ENCODE measurements at regions not wholly inside any gene's neighbourhood (a gene's known extent, or its start where the extent isn't known, plus 50 kb on each side); places are given as distances from the start of the nearest gene placed in this dataset.

GRCh38 chr15:70222606-70223005 lies 124.9 kb upstream of the TLE3 start:
- no peak overlapping the region for H3K4me3 ChIP-seq (ENCODE audit: low read depth, poor library complexity, severe bottlenecking)
- 89 to 93% methylated on average over 2 of the region's 2 CpGs for WGBS, 2 donors

GRCh38 chr15:70220490-70221096 lies 122.9 kb upstream of the TLE3 start:
- TF ChIP-seq POLR2A (IDR thresholded peaks at IDR 0.05) = no peak
- TF ChIP-seq CTCF (IDR thresholded peaks at IDR 0.05) = no peak
- WGBS, 2 donors = 89 to 94% methylated on average over 6 of the region's 6 CpGs
- intact Hi-C loops (cut with DNase I; ENCODE audit: low total_unique reads) = no loop called here
- DNase-seq (ENCODE audit: low spot score in 2 of 2) = peak in 1 of 2 donors; percentile 13
- no peak overlapping the region for H3K4me3 ChIP-seq (ENCODE audit: low read depth, poor library complexity, severe bottlenecking)

More at GRCh38 chr15:70222606-70223005, 124.9 kb upstream of the TLE3 start:
- DNase-seq (ENCODE audit: low spot score in 2 of 2) = no peak
- intact Hi-C loops (cut with DNase I; ENCODE audit: low total_unique reads) = no loop called here
- TF ChIP-seq POLR2A (IDR thresholded peaks at IDR 0.05) = no peak
- no peak for TF ChIP-seq CTCF (IDR thresholded peaks at IDR 0.05)

GRCh38 chr15:70219966-70220365 lies 122.2 kb upstream of the TLE3 start:
- TF ChIP-seq POLR2A (IDR thresholded peaks at IDR 0.05) = no peak
- TF ChIP-seq CTCF (IDR thresholded peaks at IDR 0.05) = no peak
- peak in 1 of 2 donors; percentile 20 for DNase-seq (ENCODE audit: low spot score in 2 of 2)
- 88 to 95% methylated on average over 6 of the region's 6 CpGs for WGBS, 2 donors
- no peak overlapping the region for H3K4me3 ChIP-seq (ENCODE audit: low read depth, poor library complexity, severe bottlenecking)
- intact Hi-C loops (cut with DNase I; ENCODE audit: low total_unique reads) = no loop called here

GRCh38 chr15:70219256-70219895 lies 121.7 kb upstream of the TLE3 start:
- no peak for TF ChIP-seq POLR2A (IDR thresholded peaks at IDR 0.05)
- TF ChIP-seq CTCF (IDR thresholded peaks at IDR 0.05) = no peak
- WGBS, 2 donors = 75% methylated on average over 8 of the region's 8 CpGs
- DNase-seq (ENCODE audit: low spot score in 2 of 2) = peak in 1 of 2 donors; percentile 60
- intact Hi-C loops (cut with DNase I; ENCODE audit: low total_unique reads) = no loop called here
- H3K4me3 ChIP-seq (ENCODE audit: low read depth, poor library complexity, severe bottlenecking) = no peak overlapping the region

GRCh38 chr15:70217226-70218160 lies 119.8 kb upstream of the TLE3 start:
- intact Hi-C loops (cut with DNase I; ENCODE audit: low total_unique reads) = no loop called here
- DNase-seq (ENCODE audit: low spot score in 2 of 2) = peak in 1 of 2 donors; percentile 74
- no peak overlapping the region for H3K4me3 ChIP-seq (ENCODE audit: low read depth, poor library complexity, severe bottlenecking)
- no peak for TF ChIP-seq CTCF (IDR thresholded peaks at IDR 0.05)
- TF ChIP-seq POLR2A (IDR thresholded peaks at IDR 0.05) = no peak
- 83 to 84% methylated on average over 7 of the region's 7 CpGs for WGBS, 2 donors
